ENCODE measurements at regions not wholly inside any gene's neighbourhood (a gene's known extent, or its start where the extent isn't known, plus 50 kb on each side); places are given as distances from the start of the nearest gene placed in this dataset.

DNA sequence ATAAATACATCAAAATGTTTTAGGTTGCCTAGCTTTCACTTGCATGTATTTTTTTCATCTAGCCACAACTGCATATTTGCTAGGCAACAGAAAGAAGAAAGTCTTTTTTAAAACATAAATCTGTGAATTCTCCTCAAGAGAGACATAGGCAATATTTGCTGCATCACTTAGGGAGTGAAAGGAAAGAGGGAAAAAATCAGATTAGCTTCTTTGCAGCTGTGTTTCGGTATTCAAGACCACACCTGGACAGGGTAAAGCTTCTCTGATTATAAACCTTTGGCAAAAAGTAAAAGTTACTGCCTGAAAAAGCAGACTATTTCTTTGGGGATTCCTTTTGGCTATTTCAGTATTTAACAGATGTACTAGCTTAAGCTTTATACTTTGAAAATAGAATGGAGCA is 280.9 kb upstream of the ZSWIM2 start:
- no peak for DNase-seq

DNA sequence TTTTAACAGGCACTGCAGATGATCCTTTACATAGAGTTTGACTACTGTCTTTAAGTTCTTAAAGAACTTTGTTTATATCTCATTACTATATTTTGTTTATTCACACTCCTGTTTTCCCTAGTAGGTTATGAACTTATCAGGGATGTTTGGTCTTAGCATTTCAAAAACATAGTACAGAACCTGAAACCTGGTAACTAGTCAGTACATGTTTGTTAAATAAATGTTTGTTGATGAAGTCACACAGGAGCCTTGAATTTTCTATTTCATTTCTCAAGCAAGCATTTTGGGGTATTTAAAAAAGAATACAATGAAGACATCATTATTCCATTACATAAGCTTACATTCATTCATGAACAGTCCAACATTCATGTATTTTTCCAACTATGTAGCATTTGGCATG is 280.3 kb upstream of the ZSWIM2 start:
- no peak for DNase-seq

DNA sequence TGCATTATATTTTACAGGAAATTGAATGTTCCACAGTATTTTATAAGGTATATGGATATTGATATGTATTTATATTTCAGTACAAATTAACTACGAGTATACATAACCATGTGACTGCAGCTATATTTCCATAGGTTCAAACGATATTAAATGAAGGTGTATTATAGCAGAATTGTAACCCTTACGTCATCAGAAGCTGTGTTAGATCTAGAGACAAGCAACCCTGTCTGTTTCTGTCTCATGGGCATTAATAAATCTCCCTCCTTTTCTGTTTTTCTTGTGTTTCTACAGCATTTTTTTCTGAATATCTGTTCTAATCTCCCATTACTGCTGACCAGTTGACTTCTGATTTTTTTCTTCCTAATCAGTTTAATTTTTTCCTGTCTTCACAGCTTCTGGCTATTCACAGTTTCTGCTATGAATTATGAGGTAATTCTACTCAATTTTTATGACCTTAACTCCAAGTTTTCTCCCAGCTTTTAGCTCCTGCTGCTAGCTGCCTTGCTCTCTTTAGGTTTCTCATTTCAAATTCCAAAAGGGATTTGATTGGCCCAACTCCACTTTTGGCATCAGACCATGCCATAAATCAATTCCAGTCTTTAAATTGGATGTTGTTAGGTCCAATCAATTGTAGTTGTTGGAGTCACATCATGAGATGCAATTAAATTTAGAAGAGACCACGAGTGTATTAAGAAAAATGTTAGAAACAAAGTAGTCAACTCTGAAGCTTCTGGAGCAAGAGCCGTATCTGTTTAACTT is 277.5 kb upstream of the ZSWIM2 start:
- DNase-seq, result no peak

DNA sequence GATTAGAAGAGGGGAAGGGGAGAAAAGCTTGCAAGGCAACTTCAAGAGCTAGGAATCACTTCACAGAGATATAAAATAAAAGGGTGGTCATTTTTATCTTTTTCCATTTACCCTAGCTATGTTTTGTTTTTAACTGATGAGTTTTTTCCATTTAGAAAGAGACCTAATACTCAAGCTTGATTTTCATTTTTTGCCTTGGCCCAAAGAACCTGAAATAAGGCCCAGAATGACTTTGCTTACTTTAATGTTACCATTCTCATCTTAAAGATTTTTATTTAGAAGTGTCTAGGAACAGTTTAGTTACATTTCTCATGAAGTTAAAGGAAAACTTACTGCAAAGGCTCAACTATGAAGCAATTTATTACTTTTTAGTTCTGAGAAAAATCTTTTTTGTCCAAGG is 276.3 kb upstream of the ZSWIM2 start:
- no peak for DNase-seq

DNA sequence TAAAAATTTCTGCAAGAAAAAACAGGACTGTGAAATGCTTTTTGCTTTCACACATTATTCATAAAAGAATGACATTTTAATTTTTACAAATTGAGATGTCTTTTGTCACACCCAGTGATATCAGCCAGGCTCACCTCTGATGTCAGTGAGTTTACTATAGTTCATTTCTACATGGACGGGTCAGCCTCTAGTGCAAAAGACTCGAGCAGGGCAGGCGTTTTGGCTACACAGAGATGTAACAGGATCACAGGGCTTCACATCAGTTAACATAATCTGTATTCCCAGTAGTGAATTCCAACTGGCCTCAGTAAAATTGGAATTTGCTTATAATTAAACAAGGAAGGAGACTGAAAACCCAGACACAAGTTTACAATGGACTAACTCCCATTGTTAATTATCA is 275.6 kb upstream of the ZSWIM2 start:
- DNase-seq, result no peak

DNA sequence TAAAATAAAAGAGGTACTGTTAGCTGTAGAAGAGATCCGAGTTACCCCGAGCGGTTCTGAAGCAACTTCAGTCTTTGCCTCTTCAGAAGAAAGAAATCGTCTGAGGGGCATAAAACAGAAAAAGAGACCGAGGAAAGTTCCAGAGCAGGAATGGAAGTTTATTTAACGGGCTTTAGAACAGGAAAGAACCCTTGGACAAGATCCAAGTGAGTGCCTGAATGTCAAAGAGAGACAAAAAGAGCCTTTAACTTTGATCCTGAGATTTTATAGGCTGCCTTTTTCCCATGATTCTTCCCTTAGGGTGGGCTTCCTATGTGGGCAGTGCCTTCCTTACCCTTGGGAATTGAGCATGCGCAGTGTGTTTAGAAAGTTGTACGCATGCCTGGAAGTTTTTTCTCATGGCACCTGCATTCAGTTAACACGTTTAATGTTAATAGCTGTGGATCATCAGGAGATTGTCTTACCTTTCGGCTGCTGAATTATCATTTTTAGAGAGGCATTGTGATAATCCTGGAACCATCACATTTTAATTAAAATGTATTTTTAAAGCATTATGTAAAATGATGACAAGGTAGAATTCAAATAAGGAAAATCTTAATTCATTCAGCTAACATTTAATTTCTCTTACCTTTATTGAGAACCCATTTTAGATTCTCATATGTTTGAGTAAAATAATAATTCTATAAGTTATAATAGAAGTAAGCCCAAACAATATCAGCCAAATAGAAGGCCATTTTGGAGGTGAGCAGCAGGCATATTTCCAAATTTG is 269.5 kb upstream of the ZSWIM2 start:
- DNase-seq, result no peak

DNA sequence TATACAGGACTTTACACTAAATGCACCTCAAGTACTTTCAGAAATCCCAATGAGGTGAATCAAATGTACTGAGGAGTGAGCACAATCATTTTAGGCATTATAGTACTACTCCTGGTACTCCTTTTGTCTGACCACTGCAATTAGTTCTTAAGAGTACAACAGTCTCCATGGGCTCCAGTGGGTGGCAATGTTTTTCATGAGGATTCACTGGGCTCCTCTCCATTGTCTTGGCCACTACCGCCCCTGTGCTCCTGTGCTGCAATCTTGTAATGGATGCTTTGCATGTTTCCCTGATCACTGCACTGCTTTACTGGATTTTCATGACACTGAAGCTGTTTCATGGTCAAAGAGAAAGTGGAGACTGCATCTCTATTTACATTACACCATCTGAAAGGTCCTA is 268.5 kb upstream of the ZSWIM2 start:
- no peak for DNase-seq

DNA sequence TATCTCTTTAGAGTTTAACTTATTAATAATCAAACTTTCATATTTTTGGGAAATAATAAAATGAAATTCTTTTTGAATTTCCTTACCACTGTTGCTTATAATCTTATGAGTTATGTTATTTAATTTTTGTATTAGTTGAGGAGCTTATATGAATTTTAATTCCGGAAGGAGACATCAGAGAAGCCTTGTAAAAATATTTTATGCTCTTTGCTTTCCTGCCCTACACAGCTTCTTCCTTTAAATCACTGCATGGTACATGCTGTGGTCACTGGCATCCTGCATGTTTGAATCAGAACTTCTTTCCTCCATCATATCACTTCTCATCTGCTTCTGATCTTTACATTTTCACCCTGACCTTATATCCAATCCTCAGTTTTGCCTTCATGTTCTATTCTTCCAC is 266.7 kb upstream of the ZSWIM2 start:
- no peak for DNase-seq

DNA sequence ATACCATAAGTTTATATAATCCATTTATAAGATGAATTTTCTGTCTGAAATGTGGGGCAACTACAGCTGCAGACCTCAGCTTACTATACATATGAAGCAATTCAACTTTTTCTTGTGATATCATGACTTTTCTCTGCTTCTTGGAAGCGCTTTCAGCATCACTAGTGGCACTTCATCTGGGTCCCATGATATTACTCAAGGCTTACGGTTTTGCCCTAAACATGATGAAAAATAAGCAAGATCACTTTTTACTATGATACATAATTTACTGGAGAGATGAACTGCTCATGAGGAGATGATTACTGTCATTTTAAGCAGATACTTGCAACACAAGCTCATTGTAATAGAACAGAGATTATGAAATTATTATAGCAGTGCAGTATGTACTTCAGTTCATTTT is 258.0 kb upstream of the ZSWIM2 start:
- DNase-seq, result no peak

DNA sequence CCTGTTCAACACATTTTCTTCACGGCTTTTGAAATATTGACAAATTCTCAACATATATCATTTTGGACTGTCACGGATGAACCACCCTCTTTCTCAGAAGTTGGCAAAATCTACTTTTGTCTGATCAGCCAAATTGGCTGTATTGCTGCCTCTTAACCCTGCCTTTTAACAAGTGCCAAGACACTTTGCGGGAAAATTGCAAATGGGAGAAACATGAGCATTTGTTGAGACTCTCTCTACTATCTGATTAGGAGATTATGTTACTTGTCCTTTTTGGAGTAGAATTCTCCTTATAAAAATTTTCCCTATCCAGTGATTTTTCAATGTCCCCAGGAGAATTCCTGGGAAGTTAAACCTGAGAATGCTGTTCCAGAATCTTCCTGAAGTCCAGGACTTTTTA is 256.2 kb upstream of the ZSWIM2 start:
- no peak for DNase-seq

DNA sequence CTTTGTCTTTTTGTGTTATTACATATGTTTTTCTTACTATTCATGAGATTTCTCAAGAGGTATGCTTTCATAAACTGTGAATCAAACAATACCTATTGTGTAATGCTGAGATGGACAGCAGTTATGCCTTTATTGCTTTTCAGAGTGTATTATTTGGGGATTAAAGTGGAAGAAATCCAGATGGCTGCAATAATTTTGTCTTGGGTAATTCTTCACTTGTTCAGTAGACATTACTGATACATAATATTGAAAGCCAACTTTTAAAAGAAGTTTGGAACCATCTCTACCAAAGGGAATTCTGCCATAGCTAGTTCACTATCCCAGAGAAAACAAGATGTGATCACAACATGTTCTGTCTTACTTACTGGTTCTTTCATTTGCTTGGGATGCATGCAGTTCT is 253.4 kb upstream of the ZSWIM2 start:
- DNase-seq, result no peak

DNA sequence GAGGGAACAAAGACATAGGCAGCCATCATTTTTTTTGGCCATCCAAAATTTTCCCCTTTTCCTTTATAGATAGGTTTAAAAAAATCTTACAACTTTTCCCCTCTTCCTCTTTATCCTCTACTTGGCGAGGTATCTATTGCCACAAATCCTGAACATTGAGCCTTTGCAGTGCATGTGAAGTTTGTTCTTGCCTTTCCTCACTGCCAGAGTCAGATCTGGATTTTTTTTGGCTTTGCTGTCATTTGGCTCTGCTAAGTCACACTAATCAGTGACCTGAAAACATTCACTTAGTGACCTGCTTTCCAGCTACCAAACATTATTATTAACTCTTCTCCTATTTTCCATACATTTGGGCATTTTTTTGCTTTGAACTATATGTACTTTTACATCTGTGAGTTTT is 249.2 kb upstream of the ZSWIM2 start:
- no peak for DNase-seq

DNA sequence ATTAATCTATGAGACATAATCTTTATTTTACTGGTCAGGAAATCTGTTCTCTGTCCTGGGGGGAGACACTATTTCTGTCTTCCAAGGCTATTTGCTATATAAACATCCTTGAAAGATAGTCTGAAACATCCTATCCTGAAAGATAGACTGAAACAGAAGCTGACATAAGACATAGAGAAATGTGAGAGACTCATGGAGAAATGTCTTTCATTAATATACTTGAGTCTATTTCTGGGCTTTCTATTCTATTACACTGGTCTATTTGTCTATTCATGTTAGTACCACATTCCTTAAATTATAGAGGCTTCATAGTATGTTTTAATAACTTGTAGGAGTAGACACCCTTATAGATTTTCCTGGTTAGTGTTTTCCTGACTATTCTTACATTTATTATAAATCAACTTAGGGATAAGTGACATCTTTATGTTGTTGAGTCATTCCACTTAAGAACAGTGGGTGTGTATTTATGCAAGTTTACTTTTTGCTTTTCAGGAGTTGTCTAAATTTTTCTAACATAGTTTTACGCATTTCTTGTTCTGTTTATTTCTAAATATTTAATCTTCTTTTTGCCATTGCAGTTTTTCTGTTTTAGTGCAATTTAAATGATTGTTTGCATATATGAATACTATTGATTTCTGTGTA is 244.9 kb upstream of the ZSWIM2 start:
- DNase-seq, result no peak

DNA sequence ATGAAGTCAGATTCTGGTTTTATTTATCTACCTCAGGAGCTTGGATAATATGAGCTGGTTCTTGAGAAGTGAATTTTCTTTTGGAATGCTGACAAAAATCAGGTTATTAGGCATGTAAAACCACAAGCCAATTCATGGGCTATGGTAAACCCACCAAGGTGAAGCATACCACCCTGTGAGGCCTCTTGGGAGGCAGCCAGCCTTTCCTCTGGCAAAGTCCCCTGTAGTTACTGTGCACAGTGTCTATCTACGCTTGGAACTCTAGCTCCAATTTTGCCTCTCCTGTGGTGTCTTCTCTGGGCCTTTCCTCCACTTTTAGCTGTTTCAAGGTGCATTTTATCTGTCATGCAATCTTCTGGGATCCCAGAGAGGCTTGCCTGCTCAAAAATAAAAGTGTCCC is 242.7 kb upstream of the ZSWIM2 start:
- no peak for DNase-seq

DNA sequence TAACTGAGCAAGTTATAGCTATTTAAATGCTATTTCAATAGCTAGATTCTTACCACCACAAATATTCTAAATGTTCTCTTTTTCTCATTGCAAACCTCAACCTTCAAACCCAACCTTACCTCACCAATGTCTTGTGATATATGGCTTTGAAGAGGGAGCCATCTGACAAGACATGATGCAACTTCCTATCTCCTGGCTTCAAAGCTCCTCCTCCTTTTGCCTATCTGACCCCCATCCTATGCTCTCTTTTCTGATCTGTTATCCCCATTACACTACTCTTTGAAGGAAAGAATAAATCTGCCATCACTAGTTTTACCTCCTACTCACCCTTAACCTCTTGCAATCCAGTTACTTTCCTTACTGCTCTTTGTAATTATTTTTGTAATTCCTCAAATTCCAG is 235.6 kb upstream of the ZSWIM2 start:
- DNase-seq, result no peak

DNA sequence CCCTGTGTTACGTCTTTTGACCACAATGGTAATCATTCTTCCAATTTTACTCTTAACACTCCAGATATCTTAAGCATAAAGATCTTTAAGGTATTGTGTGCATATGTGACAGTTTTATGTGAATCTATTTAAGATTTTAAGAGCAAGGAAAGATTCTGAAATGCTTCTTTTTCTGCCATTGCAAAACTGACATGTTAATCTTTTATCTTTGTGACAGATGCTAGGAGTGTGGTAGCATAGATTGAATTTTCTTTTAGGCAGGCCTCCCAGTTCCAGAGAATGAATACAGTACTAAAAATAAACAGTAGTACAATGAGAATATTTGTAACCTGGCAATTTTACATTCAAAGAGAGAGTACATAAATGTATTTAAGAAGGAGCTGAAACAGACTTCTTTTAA is 232.5 kb upstream of the ZSWIM2 start:
- no peak for DNase-seq

DNA sequence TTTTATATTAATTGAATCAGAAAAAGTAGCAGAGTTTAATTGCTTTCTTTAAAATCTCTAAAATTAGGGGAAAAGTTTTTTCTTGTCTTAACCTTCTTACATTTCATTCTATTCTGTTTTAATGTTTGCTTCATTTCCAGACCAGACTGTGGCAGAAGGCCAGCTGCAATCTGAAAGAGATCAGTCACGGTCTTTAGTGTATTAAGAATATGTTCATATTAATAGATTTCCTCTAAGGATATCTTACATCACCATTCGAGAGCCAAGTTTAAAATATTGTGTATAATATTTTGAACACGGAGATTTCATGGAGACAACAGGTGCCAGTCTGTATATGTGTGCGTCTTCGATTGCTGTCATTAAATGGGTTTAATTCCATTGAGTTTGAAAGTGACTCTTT is 230.9 kb upstream of the ZSWIM2 start:
- no peak for DNase-seq

DNA sequence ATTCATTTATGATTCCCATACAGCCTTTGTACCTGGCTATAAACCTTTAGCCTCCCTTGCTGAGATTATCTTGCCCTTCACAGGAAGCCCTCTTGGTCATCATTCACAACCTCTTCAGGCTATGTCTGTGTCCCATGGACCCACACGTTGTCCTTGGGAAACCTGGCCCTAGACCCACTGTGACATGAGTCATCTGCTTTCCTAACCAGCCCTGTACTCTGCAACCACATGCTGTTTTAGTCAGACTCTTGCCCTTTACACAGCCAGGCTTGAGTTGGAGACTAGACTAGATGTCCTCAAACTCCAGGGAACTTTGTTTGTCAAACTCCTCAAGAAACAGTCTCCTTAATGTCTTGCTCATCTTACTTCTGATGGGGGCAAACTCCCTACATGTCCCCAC is 229.3 kb upstream of the ZSWIM2 start:
- no peak for DNase-seq

DNA sequence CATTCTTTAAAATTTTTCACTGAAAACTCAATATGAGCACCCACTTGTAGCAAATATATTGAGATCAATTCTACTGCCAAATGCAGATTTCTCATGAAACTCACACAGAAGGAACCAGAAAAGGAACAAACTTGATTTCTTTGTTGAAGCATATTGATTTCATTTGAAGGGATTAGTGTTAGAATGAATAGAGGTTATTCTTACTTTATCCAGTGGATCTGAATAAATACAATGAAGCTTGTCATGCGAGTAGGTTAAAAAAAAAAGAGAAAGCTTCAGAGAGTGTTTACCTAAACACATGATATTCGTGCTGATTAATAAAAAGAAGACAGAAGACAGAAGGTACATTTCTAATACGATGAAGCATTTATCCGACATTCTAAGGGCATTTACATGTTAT is 226.7 kb upstream of the ZSWIM2 start:
- no peak for DNase-seq

DNA sequence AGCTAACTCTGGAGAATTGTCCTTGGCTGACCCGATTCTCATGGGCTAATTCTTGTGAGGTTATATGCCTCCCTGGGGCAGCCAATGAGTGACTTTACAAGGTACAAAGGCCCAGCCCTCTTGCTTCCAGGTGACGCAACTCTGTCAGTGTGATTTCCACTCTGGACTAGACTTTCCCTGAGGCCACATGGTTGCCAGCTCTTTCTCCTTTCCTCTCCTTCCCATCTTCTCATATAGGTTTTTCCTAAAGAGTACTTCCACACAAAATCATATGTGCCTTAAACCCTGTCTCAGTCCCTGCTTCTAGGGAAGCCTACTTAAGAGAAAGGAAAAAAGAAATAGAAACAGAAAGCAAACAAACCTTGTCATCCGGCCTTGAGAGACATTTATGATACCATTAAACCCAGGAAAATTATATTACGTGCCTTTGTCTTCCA is 226.2 kb upstream of the ZSWIM2 start:
- no peak for DNase-seq

DNA sequence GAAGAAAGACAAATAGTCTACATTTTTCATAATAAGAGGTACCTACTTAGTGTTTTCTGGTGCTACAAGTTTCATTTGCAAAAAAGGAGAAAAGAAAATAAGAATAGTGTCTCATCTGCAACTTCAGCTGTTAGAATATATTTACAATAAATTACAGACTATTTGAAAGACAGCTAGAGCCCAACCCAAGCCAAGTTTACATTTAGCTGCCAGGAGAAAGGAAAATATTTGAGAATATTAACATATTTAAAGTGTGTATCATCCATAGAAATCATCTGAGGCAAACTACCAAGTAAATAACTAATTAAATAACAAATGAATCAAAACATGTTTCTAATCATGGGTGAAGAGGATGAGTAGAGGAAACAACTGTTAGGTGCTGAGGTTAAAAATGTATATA is 209.2 kb upstream of the ZSWIM2 start:
- DNase-seq, result no peak

DNA sequence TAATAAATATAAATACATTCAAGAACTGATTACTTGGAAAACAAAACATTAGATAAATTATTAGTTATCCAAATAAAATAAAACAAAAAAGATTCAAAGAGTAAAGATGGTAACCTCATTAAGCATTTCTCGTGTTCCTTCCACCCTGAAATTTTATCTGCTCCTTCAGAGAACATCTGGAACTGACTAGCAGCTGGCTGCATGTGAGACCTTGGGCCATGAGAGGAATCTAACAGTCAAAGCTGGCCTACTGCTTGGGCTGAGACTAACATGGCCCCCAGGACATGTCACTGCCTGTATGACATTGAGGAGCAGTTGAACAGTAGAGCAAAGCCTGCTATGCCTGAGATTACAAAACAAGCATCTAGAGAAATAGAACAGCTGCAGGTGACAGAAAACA is 208.5 kb upstream of the ZSWIM2 start:
- no peak for DNase-seq

DNA sequence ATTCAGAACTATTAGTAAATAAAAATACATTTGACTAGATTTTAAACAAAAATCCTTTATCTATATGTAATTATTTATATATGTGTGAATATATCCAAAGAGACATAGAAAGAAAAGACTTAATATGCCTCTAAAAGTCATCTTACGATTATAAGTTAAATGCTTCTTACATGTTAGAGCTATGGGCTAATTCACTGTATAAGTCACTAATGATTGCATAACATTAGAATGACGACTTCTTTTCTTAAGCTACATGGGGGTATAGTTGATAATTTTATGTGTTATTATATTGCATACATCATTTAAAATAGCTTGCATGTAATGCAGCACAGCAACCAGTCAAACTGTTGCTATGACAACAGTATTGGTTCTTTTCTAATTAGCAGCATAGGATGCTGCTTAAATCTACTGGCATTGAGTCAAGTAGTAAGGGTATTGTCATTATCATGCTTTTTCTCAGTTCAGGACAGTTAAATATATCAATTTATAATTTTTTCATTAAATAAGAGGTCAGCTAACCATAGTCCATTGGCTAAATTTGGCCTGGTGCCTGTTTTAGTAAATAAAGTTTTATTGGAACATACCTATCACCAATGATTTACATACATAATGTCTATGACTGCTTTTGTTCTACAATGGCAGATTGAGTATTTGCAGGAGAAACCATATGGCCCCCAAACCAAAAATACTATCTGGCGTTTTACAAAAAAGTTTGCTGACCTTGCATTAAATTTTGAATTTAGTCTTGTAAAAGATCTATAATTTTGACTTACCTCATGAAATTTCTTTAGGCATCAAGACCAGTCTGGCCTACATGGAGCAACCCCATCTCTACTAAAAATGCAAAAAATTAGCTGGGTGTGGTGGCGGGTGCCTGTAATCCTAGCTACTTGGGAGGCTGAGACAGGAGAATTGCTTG is 207.7 kb upstream of the ZSWIM2 start:
- DNase-seq, result no peak
